Nephron (organoid): ENCODE measurements at regions not wholly inside any gene's neighbourhood (a gene's known extent, or its start where the extent isn't known, plus 50 kb on each side); places are given as distances from the start of the nearest gene placed in this dataset.
"Not testable (repeated sequence)": the region's sequence is repeated elsewhere in the genome, so short reads cannot be mapped to it uniquely, and the experiment has no call there.

Source experiments
- H3K27ac Mint-ChIP-seq, 3 experiments: 2 replicates each; pipeline ENCODE4 v1.8.0; 2020; ENCODE audit warnings: mixed read lengths in 3 of 3, mild to moderate bottlenecking in 2 of 3, moderate library complexity in 1 of 3
- H3K27me3 Mint-ChIP-seq: 2 replicates; pipeline ENCODE4 v1.8.0; 2021; ENCODE audit warnings: low read depth, mild to moderate bottlenecking, moderate library complexity, mixed read lengths
- H3K36me3 Mint-ChIP-seq: 2 replicates; pipeline ENCODE4 v1.8.0; 2020; ENCODE audit warnings: low read depth, mixed read lengths
- H3K4me1 Mint-ChIP-seq: 2 replicates; pipeline ENCODE4 v1.8.0; 2020; ENCODE audit warnings: mixed read lengths
- H3K4me3 Mint-ChIP-seq, 3 experiments: 2 replicates each; pipeline ENCODE4 v1.8.0; 2020; ENCODE audit warnings: mild to moderate bottlenecking in 3 of 3, mixed read lengths in 3 of 3, moderate library complexity in 2 of 3
- H3K9me3 Mint-ChIP-seq: 2 replicates; pipeline ENCODE4 v1.8.0; 2020; ENCODE audit warnings: mixed read lengths
- CTCF ChIP-seq, 3 experiments: fragments of 200-600 bp; sonication (generic); IDR thresholded peaks; one replicate each; pipeline ENCODE4 v1.5.0; 2021; ENCODE audit warnings: antibody characterized with exemption in 3 of 3; ENCODE audit not compliant: unreplicated experiment in 3 of 3

GRCh38 chr11:101707477-101707876 lies 123.7 kb upstream of the TRPC6 start:
- H3K9me3 Mint-ChIP-seq: peaks cover 21% of the 10 kb centered on the region
- H3K36me3 Mint-ChIP-seq: no peaks in the 10 kb centered on the region
- no peak overlapping the region for H3K4me3 Mint-ChIP-seq
- no peaks in the 10 kb centered on the region for H3K27me3 Mint-ChIP-seq
- peak overlapping the region in 1 of 3 experiments; percentile 7 for H3K27ac Mint-ChIP-seq
- no peak for TF ChIP-seq CTCF (IDR thresholded peaks at IDR 0.05; ENCODE audit: unreplicated experiment in 3 of 3)
- H3K4me1 Mint-ChIP-seq: peaks cover 18% of the 10 kb centered on the region

GRCh38 chr11:101706541-101706940 lies 122.7 kb upstream of the TRPC6 start:
- no peaks in the 10 kb centered on the region for H3K36me3 Mint-ChIP-seq
- peaks cover 15% of the 10 kb centered on the region for H3K9me3 Mint-ChIP-seq
- peaks cover 18% of the 10 kb centered on the region for H3K4me1 Mint-ChIP-seq
- H3K27ac Mint-ChIP-seq: peak overlapping the region; percentile 7 to 82 (median 68)
- no peaks in the 10 kb centered on the region for H3K27me3 Mint-ChIP-seq
- no peak overlapping the region for H3K4me3 Mint-ChIP-seq
- no peak for TF ChIP-seq CTCF (IDR thresholded peaks at IDR 0.05; ENCODE audit: unreplicated experiment in 3 of 3)

- no peak for TF ChIP-seq CTCF (IDR thresholded peaks at IDR 0.05; ENCODE audit: unreplicated experiment in 3 of 3)
- H3K27ac Mint-ChIP-seq: peak overlapping the region; percentile 48 to 87 (median 82)
- H3K4me3 Mint-ChIP-seq: no peak overlapping the region
- peaks cover 9% of the 10 kb centered on the region for H3K9me3 Mint-ChIP-seq
- peaks cover 18% of the 10 kb centered on the region for H3K4me1 Mint-ChIP-seq
- H3K36me3 Mint-ChIP-seq: no peaks in the 10 kb centered on the region
- H3K27me3 Mint-ChIP-seq: no peaks in the 10 kb centered on the region
Measured at GRCh38 chr11:101705972-101706371, 122.2 kb upstream of the TRPC6 start.

- Mint-ChIP-seq H3K27ac (peak overlapping the region in 2 of 3 experiments; percentile 44 to 56), H3K9me3 (peaks cover 12% of the 10 kb centered on the region)
- not testable (repeated sequence) for H3K4me1 Mint-ChIP-seq, H3K4me3 Mint-ChIP-seq, H3K27me3 Mint-ChIP-seq, H3K36me3 Mint-ChIP-seq
Measured at GRCh38 chr11:101694869-101695268, 111.1 kb upstream of the TRPC6 start.

- no peaks in the 10 kb centered on the region for H3K27me3 Mint-ChIP-seq
- no peaks in the 10 kb centered on the region for H3K36me3 Mint-ChIP-seq
- H3K27ac Mint-ChIP-seq: no peak overlapping the region
- no peaks in the 10 kb centered on the region for H3K4me1 Mint-ChIP-seq
- TF ChIP-seq CTCF (IDR thresholded peaks at IDR 0.05; ENCODE audit: unreplicated experiment in 3 of 3): no peak
- no peak overlapping the region for H3K4me3 Mint-ChIP-seq
- H3K9me3 Mint-ChIP-seq: peaks cover 25% of the 10 kb centered on the region
Measured at GRCh38 chr11:101692980-101693379, 109.2 kb upstream of the TRPC6 start.

GRCh38 chr11:101686514-101686913 lies 102.7 kb upstream of the TRPC6 start:
- H3K27me3 Mint-ChIP-seq: no peaks in the 10 kb centered on the region
- H3K36me3 Mint-ChIP-seq: no peaks in the 10 kb centered on the region
- peak overlapping the region in 1 of 3 experiments; percentile 76 for H3K27ac Mint-ChIP-seq
- no peak overlapping the region for H3K4me3 Mint-ChIP-seq
- H3K9me3 Mint-ChIP-seq: peaks cover 39% of the 10 kb centered on the region
- TF ChIP-seq CTCF (IDR thresholded peaks at IDR 0.05; ENCODE audit: unreplicated experiment in 3 of 3): no peak
- H3K4me1 Mint-ChIP-seq: no peaks in the 10 kb centered on the region
